GM21423 (cell line): ENCODE measurements at regions not wholly inside any gene's neighbourhood (a gene's known extent, or its start where the extent isn't known, plus 50 kb on each side); places are given as distances from the start of the nearest gene placed in this dataset.
"Not testable (repeated sequence)": the region's sequence is repeated elsewhere in the genome, so short reads cannot be mapped to it uniquely, and the experiment has no call there.

Experiments used
- ATAC-seq: cut with Tn5 transposase; IDR thresholded peaks from one replicate; pipeline ENCODE4 v1.9.1; 2021; ENCODE audit warnings: mild to moderate bottlenecking, moderate library complexity; ENCODE audit not compliant: unreplicated experiment

DNA sequence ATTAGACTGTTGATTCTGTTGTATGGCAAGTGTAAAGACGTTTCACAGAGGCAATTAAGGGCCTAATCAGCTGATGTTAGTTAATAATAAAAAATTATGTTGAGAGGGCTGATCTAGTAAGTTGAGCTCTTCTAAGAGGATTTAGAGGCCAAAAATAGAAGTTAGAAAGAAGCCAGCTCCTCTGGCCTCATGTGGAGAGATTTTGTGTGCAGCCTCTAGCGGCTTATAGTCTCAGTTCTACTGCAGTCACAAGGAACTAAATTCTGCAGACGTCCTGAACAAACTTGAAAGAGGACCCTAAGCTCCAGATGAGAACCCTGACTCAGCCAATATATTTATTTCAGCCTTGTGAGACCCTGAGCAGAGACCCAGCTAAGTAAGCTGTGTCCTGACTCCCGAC lies 498.6 kb downstream of the BTBD3 start:
- no peak for ATAC-seq

DNA sequence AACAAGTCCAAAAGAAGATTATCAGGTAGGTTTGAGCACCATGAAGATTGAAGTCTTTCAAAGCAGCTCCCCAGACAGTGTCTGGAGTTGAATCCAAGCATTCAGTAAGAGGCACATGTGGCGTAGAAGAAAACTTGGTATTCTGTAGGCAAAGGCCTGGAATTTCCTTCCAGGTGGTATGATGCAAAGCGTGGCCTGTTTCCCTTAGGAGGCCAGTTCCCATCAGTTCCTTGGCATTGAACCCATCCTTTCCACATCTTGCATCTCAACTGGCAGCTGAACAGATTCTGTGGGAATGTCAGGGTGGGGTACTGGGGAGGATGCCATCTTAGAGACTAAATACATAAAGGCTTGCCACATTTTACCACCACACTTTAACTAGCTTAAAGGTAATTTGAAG lies 516.0 kb downstream of the BTBD3 start:
- ATAC-seq: no peak

DNA sequence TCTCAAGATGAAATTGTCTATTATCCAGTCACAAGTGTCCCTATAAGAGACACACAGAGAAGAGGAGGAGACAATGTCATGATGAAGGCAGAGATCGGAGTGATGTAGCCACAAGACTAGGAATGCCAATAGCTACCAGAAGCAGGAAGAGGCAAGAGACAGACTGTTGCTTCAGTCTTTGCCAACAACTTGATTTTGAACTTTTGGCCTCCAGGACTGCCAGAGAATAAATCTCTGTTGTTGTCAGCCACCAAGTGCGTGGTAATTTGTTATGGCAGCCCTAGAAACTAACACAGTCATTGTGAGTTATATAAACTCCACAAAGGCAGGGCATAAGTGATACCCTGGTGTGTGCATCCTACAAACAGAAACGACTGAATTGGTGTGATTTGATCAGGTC lies 517.0 kb downstream of the BTBD3 start:
- no peak for ATAC-seq

DNA sequence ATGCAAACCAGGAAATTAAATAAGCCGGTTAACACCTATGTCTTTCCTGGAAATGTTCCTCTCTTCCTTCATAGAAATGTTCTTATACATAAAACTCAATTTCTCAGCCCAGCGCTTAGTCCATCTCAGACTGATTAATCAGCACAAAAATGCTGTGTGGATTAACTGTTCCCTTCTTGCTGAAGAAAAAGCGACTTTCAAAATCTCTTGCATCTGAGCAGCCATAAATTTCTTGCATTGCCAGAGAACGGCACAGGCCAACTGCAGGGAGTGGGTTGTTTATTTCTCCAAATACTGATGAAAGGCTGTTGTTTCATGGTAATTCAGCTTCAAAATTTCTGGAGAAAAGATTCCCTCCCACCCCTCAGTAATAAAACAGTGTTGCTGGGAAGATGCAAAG lies 517.6 kb downstream of the BTBD3 start:
- no peak for ATAC-seq

DNA sequence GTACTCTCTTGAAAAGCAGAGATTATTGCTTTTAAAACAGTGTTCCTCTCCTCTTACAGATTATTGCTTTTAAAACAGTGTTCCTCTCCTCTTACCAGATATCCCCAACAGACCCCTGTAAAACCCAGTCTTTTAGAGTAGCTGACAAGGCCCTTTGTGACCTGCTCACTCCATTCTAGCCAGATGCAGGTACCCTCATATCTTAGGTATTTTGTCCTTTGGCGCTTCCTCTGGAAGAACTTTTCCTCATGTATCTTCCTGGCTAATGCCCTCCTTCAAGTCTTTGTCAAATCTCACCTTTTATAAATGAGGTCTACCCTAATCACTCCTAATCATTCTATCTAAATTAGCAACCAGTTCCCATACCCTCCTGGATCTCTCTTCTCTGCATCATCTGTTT lies 536.0 kb downstream of the BTBD3 start:
- ATAC-seq: no peak

GRCh38 chr20:12455148-12455547 lies 537.5 kb downstream of the BTBD3 start:
- no peak for ATAC-seq

DNA sequence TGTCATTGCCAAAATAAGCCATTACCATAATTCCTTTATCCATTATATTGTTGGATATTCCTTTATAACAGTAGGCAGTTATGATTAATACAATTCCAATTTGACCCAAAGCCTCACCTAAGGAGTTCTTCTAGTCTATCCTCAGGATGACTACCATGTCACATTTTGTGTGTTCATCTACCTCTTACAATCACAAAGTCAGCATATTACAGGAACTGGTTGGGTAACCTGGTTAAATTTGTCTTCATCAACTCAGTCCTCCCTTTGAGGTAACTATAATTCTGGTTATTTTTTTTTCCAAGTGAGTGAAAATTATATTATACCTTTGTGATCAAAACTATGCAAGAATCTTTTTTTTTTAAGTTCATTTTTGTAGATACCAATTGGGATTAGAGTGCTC lies 540.5 kb downstream of the BTBD3 start:
- no peak for ATAC-seq

- ATAC-seq: no peak
Observed at GRCh38 chr20:12464036-12464435, 544.7 kb upstream of the SPTLC3 start.

- ATAC-seq: no peak
Observed at GRCh38 chr20:12466915-12467314, 541.9 kb upstream of the SPTLC3 start.

GRCh38 chr20:12467758-12468157 lies 541.0 kb upstream of the SPTLC3 start:
- no peak for ATAC-seq

DNA sequence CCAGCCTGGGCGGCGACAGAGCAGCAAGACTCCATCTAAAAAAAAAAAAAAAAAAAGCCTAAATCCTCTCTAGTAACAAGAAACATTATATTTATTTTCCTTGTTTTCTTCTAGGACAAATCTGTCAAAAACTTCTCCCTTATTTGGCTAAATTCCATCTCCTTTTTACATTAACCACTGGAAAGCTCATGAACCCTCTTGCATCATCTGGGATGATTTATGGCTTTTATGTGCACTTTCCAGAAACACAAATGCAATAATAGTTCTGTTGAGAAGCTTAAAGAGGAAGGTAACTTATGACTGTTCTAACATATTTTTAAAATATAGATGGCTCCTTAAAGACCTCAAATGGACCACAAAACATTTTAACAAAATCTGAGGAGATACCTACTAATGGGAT lies 526.1 kb upstream of the SPTLC3 start:
- ATAC-seq: no peak

DNA sequence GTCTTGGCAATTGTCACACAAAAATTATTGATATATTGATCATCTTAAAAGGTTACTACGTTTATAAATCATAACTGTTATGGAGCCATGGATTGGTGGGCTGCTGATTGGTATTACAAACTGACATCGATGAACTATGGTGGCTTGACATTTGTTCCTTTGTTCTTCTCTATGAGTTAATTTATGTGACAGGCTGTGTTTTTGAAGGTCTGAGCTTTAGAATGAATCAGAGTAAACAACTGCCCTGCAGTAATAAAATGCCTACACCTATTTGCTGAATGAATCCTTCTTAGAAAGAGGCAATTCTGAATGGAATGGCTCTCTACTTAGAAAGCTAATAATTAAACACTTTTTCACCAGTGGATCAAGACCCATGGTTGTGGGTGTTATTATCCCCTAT lies 506.3 kb upstream of the SPTLC3 start:
- no peak for ATAC-seq

DNA sequence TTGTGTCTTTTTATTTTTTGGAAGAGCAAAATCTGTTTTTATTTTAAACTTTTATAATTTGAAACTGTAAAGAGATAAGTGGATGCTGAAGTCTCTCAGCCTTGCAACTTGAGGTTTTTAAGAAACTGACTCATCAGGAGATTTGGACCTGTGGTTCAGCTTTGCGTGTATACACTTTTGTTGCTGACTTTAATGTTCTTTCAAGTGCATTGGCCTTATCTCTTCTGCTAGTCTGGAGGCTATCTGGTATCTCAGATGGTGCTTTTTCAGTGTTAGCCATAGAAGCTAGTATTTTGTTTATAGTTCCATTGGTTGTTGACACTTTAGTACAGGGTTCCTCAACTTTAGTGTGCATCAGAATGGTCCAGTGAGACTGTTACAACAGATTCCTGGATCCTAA lies 504.0 kb upstream of the SPTLC3 start:
- ATAC-seq: no peak

GRCh38 chr20:12511499-12511898 lies 497.3 kb upstream of the SPTLC3 start:
- ATAC-seq: no peak

- no peak for ATAC-seq
Observed at GRCh38 chr20:12512755-12513154, 496.0 kb upstream of the SPTLC3 start.

GRCh38 chr20:12528104-12528503 lies 480.7 kb upstream of the SPTLC3 start:
- no peak for ATAC-seq

- ATAC-seq: no peak
Observed at GRCh38 chr20:12528591-12529041, 480.2 kb upstream of the SPTLC3 start.

DNA sequence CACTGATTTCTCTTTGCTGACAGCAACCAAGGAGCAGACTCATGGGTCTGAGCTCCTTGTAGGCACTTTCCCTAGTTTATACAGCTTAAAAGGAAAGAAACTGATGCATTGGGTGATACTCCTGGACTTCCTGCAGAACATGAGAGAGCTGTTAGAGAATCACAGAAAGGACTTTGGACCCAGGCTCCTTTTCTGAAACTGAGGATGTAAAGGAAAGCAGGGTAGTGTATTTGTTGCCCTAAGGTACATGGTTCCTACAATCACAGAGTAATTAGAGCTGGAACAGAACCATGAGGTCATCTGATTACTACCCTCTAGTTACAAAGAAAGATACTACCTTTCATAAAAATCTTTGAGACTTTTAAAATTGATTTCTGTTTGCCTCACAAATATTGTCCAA lies 477.1 kb upstream of the SPTLC3 start:
- no peak for ATAC-seq

GRCh38 chr20:12535316-12535715 lies 473.5 kb upstream of the SPTLC3 start:
- ATAC-seq: no peak

DNA sequence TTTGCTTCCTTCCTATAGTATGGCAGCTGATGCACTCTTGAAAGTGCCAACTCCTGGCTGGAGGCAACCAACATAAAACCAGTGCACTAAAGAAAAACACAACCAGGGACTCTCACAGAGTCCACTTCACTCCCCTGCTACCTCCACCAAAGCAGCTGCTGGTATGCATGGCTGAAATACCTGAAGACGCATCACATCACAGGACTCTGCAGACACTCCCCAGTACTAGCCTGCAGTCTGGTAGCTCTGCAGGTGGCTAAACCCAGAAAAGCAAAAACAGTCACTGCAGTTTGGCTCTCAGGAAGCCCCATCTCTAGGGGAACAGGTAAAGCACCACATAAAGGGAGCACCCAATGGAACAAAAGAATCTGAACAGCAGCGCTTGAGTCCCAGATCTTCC lies 473.0 kb upstream of the SPTLC3 start:
- no peak for ATAC-seq

GRCh38 chr20:12554426-12554825 lies 454.3 kb upstream of the SPTLC3 start:
- no peak for ATAC-seq

GRCh38 chr20:12555369-12555768 lies 453.4 kb upstream of the SPTLC3 start:
- no peak for ATAC-seq

DNA sequence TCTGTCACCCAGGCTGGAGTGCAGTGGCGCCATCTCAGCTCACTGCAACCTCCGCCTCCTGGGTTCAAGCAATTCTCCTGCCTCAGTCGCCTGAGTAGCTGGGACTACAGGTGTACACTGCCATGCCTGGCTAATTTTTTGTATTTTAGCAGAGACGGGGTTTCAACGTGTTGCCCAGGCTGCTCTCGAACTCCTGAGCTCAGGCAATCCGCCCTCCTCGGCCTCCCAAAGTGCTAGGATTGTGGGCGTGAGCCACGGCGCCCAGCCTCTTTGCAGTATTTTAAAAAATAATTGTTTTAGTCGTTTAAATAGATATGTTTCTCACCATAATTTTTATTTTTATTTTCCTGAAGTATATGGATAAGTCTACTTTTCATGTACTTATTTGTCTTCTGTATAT lies 452.9 kb upstream of the SPTLC3 start:
- not testable (repeated sequence) for ATAC-seq

DNA sequence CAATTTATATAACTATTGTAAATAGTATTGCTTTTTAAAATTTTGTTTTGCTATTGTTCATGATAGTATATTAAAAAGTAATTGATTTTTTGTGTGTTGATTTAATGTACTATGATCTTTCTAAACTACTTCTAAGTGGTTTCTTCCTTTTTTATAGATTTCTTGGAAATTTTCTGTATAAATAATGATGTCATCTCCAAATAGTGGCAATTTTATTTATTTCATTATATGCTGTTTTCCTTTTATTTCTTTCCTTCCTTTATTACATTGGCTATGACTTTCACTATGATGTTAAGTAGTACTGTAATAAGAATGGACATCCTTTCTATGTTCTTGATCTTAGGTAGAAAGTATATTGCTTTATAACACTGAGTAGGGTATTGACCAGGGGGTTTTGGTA lies 451.5 kb upstream of the SPTLC3 start:
- ATAC-seq: no peak
